Trophoblast cell (in vitro differentiated cells and primary cell): ENCODE measurements at regions not wholly inside any gene's neighbourhood (a gene's known extent, or its start where the extent isn't known, plus 50 kb on each side); places are given as distances from the start of the nearest gene placed in this dataset.

ENCODE experiments used
- DNase-seq, 2 donors: peaks; one replicate each; pipeline ENCODE4 v3.0.0-alpha.2; 2016
- H2AFZ ChIP-seq: 2 replicates; pipeline ENCODE4 v1.6.1; 2013; ENCODE audit warnings: low read length, moderate library complexity, mild to moderate bottlenecking; ENCODE audit not compliant: insufficient read depth, poor library complexity
- H2AK5ac ChIP-seq: 2 replicates; pipeline ENCODE4 v1.6.1; 2013; ENCODE audit warnings: mild to moderate bottlenecking, low read length
- H2BK120ac ChIP-seq: 2 replicates; pipeline ENCODE4 v1.6.1; 2013; ENCODE audit warnings: low read length, mild to moderate bottlenecking, moderate library complexity; ENCODE audit not compliant: insufficient read depth, poor library complexity
- H2BK12ac ChIP-seq: 2 replicates; pipeline ENCODE4 v1.6.1; 2013; ENCODE audit warnings: mild to moderate bottlenecking, low read length, moderate library complexity
- H2BK5ac ChIP-seq: 2 replicates; pipeline ENCODE4 v1.6.1; 2013; ENCODE audit warnings: low read length, low read depth, moderate library complexity, mild to moderate bottlenecking; ENCODE audit not compliant: poor library complexity
- H3K14ac ChIP-seq: 2 replicates; pipeline ENCODE4 v1.6.1; 2013; ENCODE audit warnings: mild to moderate bottlenecking, low read length
- H3K18ac ChIP-seq: 2 replicates; pipeline ENCODE4 v1.6.1; 2013; ENCODE audit warnings: mild to moderate bottlenecking, low read length
- H3K23ac ChIP-seq: 2 replicates; pipeline ENCODE4 v1.6.1; 2013; ENCODE audit warnings: low read length
- H3K27ac ChIP-seq: 2 replicates; pipeline ENCODE4 v1.5.1; 2013; ENCODE audit warnings: low read depth, mild to moderate bottlenecking, inconsistent platforms, low read length, moderate library complexity
- H3K27me3 ChIP-seq: 2 replicates; pipeline ENCODE4 v1.6.1; 2013; ENCODE audit warnings: inconsistent platforms, mild to moderate bottlenecking, low read length, moderate library complexity; ENCODE audit not compliant: insufficient read depth
- H3K36me3 ChIP-seq, 2 experiments: 1 replicate in 1 of 2; 2 replicates in 1 of 2; pipeline ENCODE4 v1.6.1; 2013; ENCODE audit warnings: low read length in 2 of 2, mild to moderate bottlenecking in 2 of 2, moderate library complexity in 1 of 2; ENCODE audit not compliant: insufficient read depth in 2 of 2, control insufficient read depth in 1 of 2
- H3K4ac ChIP-seq: 2 replicates; pipeline ENCODE4 v1.6.1; 2013; ENCODE audit warnings: low read depth, mild to moderate bottlenecking, low read length, moderate library complexity
- H3K4me1 ChIP-seq, 2 experiments: 1 replicate in 1 of 2; 2 replicates in 1 of 2; pipeline ENCODE4 v1.6.1; 2013; ENCODE audit warnings: low read length in 2 of 2, mild to moderate bottlenecking in 2 of 2, moderate library complexity in 1 of 2; ENCODE audit not compliant: insufficient read depth in 2 of 2, control insufficient read depth in 1 of 2
- H3K4me2 ChIP-seq: 2 replicates; pipeline ENCODE4 v1.6.1; 2013; ENCODE audit warnings: inconsistent platforms, mild to moderate bottlenecking, low read length, moderate library complexity
- H3K4me3 ChIP-seq: 2 replicates; pipeline ENCODE4 v1.5.1; 2013; ENCODE audit warnings: mild to moderate bottlenecking, low read depth, low read length, inconsistent platforms
- H3K79me1 ChIP-seq: one replicate; pipeline ENCODE4 v1.6.1; 2013; ENCODE audit warnings: low read length
- H3K79me2 ChIP-seq: 2 replicates; pipeline ENCODE4 v1.6.1; 2013; ENCODE audit warnings: low read length, mild to moderate bottlenecking; ENCODE audit not compliant: control insufficient read depth, insufficient read depth, poor library complexity
- H3K9ac ChIP-seq: 2 replicates; pipeline ENCODE4 v1.6.1; 2013; ENCODE audit warnings: mild to moderate bottlenecking, low read length
- H3K9me3 ChIP-seq: 2 replicates; pipeline ENCODE4 v1.6.1; 2013; ENCODE audit warnings: low read depth, mild to moderate bottlenecking, control low read depth, inconsistent platforms, low read length; ENCODE audit not compliant: insufficient read depth
- H4K12ac ChIP-seq: 2 replicates; pipeline ENCODE4 v1.6.1; 2013; ENCODE audit warnings: low read depth, mild to moderate bottlenecking, low read length, moderate library complexity
- H4K8ac ChIP-seq: 2 replicates; pipeline ENCODE4 v1.6.1; 2013; ENCODE audit warnings: low read depth, mild to moderate bottlenecking, low read length, moderate library complexity
- H4K91ac ChIP-seq: one replicate; pipeline ENCODE4 v1.6.1; 2013; ENCODE audit warnings: low read depth, mild to moderate bottlenecking, low read length, moderate library complexity
- WGBS: extraction: QIAGEN DNeasy Blood & Tissue Kit; methylation state at CpG from one replicate; pipeline ENCODE4 v1.1.7; 2013; ENCODE audit warnings: missing lambda C conversion rate; ENCODE audit not compliant: insufficient read length, insufficient coverage; ENCODE audit errors: extremely low coverage; 5-methylcytosine and 5-hydroxymethylcytosine counted together

GRCh38 chr11:134866981-134867675, 455.1 kb upstream of the B3GAT1 start:
- Histone ChIP-seq H3K27me3 (no peaks in the 10 kb centered on the region), H3K9ac (no peak overlapping the region), H4K91ac (no peak overlapping the region), H3K4me1 (peaks cover 9 to 10% of the 10 kb centered on the region in 2 experiments), H3K36me3 (no peaks in the 10 kb centered on the region), H4K8ac (no peak overlapping the region), H3K4ac (no peak overlapping the region), H3K79me1 (no peaks in the 10 kb centered on the region), H3K23ac (no peak overlapping the region), H3K27ac (no peak overlapping the region), H4K12ac (no peak overlapping the region), H2BK5ac (no peak overlapping the region), H2AFZ (no peak overlapping the region), H3K14ac (no peak overlapping the region), H3K4me2 (no peak overlapping the region), H3K4me3 (no peak overlapping the region), H2BK120ac (no peak overlapping the region), H3K9me3 (no peaks in the 10 kb centered on the region), H3K18ac (no peak overlapping the region), H2AK5ac (no peak overlapping the region), H2BK12ac (no peak overlapping the region), H3K79me2 (no peaks in the 10 kb centered on the region)
- DNase-seq: no peak
- WGBS: no CpG with 5 or more reads among the region's 11 CpGs

- no peaks in the 10 kb centered on the region for H3K79me1 ChIP-seq
- no peak overlapping the region for H2AFZ ChIP-seq
- H2BK120ac ChIP-seq: no peak overlapping the region
- no peak overlapping the region for H3K18ac ChIP-seq
- no peak overlapping the region for H3K14ac ChIP-seq
- no peak overlapping the region for H3K4ac ChIP-seq
- no peaks in the 10 kb centered on the region for H3K9me3 ChIP-seq
- H3K4me1 ChIP-seq: peaks cover 9 to 10% of the 10 kb centered on the region in 2 experiments
- H3K79me2 ChIP-seq: no peaks in the 10 kb centered on the region
- H3K27ac ChIP-seq: no peak overlapping the region
- no peak overlapping the region for H3K4me2 ChIP-seq
- no peak overlapping the region for H3K4me3 ChIP-seq
- H2BK12ac ChIP-seq: no peak overlapping the region
- no peak for DNase-seq
- H4K8ac ChIP-seq: no peak overlapping the region
- no peak overlapping the region for H3K23ac ChIP-seq
- no CpG with 5 or more reads among the region's 6 CpGs for WGBS
- no peaks in the 10 kb centered on the region for H3K27me3 ChIP-seq
- H3K36me3 ChIP-seq: no peaks in the 10 kb centered on the region
- no peak overlapping the region for H4K12ac ChIP-seq
- no peak overlapping the region for H3K9ac ChIP-seq
- H4K91ac ChIP-seq: no peak overlapping the region
- H2BK5ac ChIP-seq: no peak overlapping the region
- H2AK5ac ChIP-seq: no peak overlapping the region
Observed at GRCh38 chr11:134866215-134866614, 454.2 kb upstream of the B3GAT1 start.

- no peak overlapping the region for H4K12ac ChIP-seq
- H3K4me3 ChIP-seq: no peak overlapping the region
- no peaks in the 10 kb centered on the region for H3K79me2 ChIP-seq
- H3K4me1 ChIP-seq: peaks cover 9 to 10% of the 10 kb centered on the region in 2 experiments
- no peaks in the 10 kb centered on the region for H3K9me3 ChIP-seq
- no peak overlapping the region for H3K14ac ChIP-seq
- H3K9ac ChIP-seq: no peak overlapping the region
- H3K36me3 ChIP-seq: no peaks in the 10 kb centered on the region
- H3K79me1 ChIP-seq: no peaks in the 10 kb centered on the region
- DNase-seq: no peak
- H3K27me3 ChIP-seq: no peaks in the 10 kb centered on the region
- no peak overlapping the region for H2AK5ac ChIP-seq
- no CpG with 5 or more reads among the region's 6 CpGs for WGBS
- H4K91ac ChIP-seq: no peak overlapping the region
- no peak overlapping the region for H4K8ac ChIP-seq
- no peak overlapping the region for H3K4ac ChIP-seq
- H3K27ac ChIP-seq: no peak overlapping the region
- no peak overlapping the region for H3K18ac ChIP-seq
- no peak overlapping the region for H2BK12ac ChIP-seq
- no peak overlapping the region for H2BK120ac ChIP-seq
- H3K23ac ChIP-seq: no peak overlapping the region
- no peak overlapping the region for H3K4me2 ChIP-seq
- H2BK5ac ChIP-seq: no peak overlapping the region
- H2AFZ ChIP-seq: no peak overlapping the region
Observed at GRCh38 chr11:134864968-134865305, 452.9 kb upstream of the B3GAT1 start.

GRCh38 chr11:134864233-134864967, 452.4 kb upstream of the B3GAT1 start:
- Histone ChIP-seq H2AFZ (no peak overlapping the region), H4K8ac (no peak overlapping the region), H2BK120ac (no peak overlapping the region), H2AK5ac (peak overlapping the region; percentile 19), H3K27me3 (no peaks in the 10 kb centered on the region), H3K27ac (no peak overlapping the region), H3K9ac (no peak overlapping the region), H3K4me2 (no peak overlapping the region), H3K18ac (no peak overlapping the region), H3K14ac (no peak overlapping the region), H3K23ac (no peak overlapping the region), H3K4ac (no peak overlapping the region), H4K91ac (no peak overlapping the region), H2BK5ac (no peak overlapping the region), H3K79me1 (no peaks in the 10 kb centered on the region), H3K9me3 (no peaks in the 10 kb centered on the region), H3K4me3 (no peak overlapping the region), H3K79me2 (no peaks in the 10 kb centered on the region), H3K4me1 (peaks cover 9 to 10% of the 10 kb centered on the region in 2 experiments), H3K36me3 (no peaks in the 10 kb centered on the region), H4K12ac (no peak overlapping the region), H2BK12ac (no peak overlapping the region)
- no CpG with 5 or more reads among the region's 23 CpGs for WGBS
- DNase-seq: no peak
